ENCODE measurements at regions not wholly inside any gene's neighbourhood (a gene's known extent, or its start where the extent isn't known, plus 50 kb on each side); places are given as distances from the start of the nearest gene placed in this dataset.

- TF ChIP-seq ZNF607 (CRISPR knock-in tag; IDR thresholded peaks at IDR 0.05; ENCODE audit: borderline replicate concordance) (no peak), SMAD3 (CRISPR knock-in tag; IDR thresholded peaks at IDR 0.05) (no peak)
Measured at GRCh38 chr5:8520917-8521316, 652.0 kb downstream of the MTRR start (continued).

- FAIRE-seq: no peak
- no peak overlapping the region for H3K9ac ChIP-seq (ENCODE audit: insufficient read depth, low read depth, low read length)
Measured at GRCh38 chr5:8521991-8522390, 653.0 kb downstream of the MTRR start.

More at GRCh38 chr5:8521991-8522390, 653.0 kb downstream of the MTRR start:
- Histone ChIP-seq H3K27ac (ENCODE audit: extremely low read length, insufficient read depth, low read length) (no peak overlapping the region), H3K79me2 (ENCODE audit: insufficient read depth, low read length) (no peaks in the 10 kb centered on the region), H3K4me3 (replicated peaks in 1 of 3; ENCODE audit: insufficient read depth in 1 of 3, low read depth in 2 of 3, low read length in 3 of 3) (no peak overlapping the region), H4K20me1 (ENCODE audit: insufficient read depth, low read length) (no peaks in the 10 kb centered on the region), H3K27me3 (ENCODE audit: control insufficient read depth in 1 of 2, insufficient read depth in 2 of 2, low read length in 2 of 2) (no peaks in the 10 kb centered on the region), H3K36me3 (replicated peaks in 1 of 2; ENCODE audit: control insufficient read depth in 1 of 2, insufficient read depth in 2 of 2, low read length in 2 of 2) (no peaks in the 10 kb centered on the region), H3K4me2 (ENCODE audit: low read depth, low read length) (no peak overlapping the region), H2AFZ (ENCODE audit: low read length) (no peak overlapping the region), H3K9me3 (ENCODE audit: low read length) (peaks cover 5% of the 10 kb centered on the region), H3K4me1 (ENCODE audit: insufficient read depth, low read length) (no peaks in the 10 kb centered on the region)
- no TSS peak for BruUV-seq (replicated peaks)
- TF ChIP-seq MXD3 (CRISPR knock-in tag; IDR thresholded peaks at IDR 0.05) (no peak), ZNF790 (CRISPR knock-in tag; IDR thresholded peaks at IDR 0.05; ENCODE audit: borderline replicate concordance) (no peak), SP5 (CRISPR knock-in tag; IDR thresholded peaks at IDR 0.05; ENCODE audit: borderline replicate concordance, low read depth) (no peak), TEAD2 (CRISPR knock-in tag; IDR thresholded peaks at IDR 0.05) (no peak), ZMAT3 (CRISPR knock-in tag; conservative IDR thresholded peaks at IDR 0.05) (no peak), ZBTB8A (CRISPR knock-in tag; IDR thresholded peaks at IDR 0.05; ENCODE audit: borderline replicate concordance, low read depth) (no peak), MLXIP (CRISPR knock-in tag; IDR thresholded peaks at IDR 0.05; ENCODE audit: borderline replicate concordance) (no peak), HOXA9 (CRISPR knock-in tag; IDR thresholded peaks at IDR 0.05; ENCODE audit: borderline replicate concordance) (no peak), ATF2 (CRISPR knock-in tag; IDR thresholded peaks at IDR 0.05) (no peak), PCBP1 (IDR thresholded peaks at IDR 0.05; ENCODE audit: borderline replicate concordance, low read depth, low read length) (no peak), ZNF724P (CRISPR knock-in tag; IDR thresholded peaks at IDR 0.05; ENCODE audit: borderline replicate concordance) (no peak), ZNF607 (CRISPR knock-in tag; IDR thresholded peaks at IDR 0.05; ENCODE audit: borderline replicate concordance) (no peak)
- WGBS (ENCODE audit: low lambda C conversion rate): 32% methylated on average over 8 of the region's 8 CpGs
- no peak for DNase-seq (ENCODE audit: low spot score)
- ChIA-PET POLR2A (no interaction called here), CTCF (ENCODE audit: low intra/inter-chr PET ratio, low total read pairs) (no interaction called here)
- no peak for ATAC-seq
- in situ Hi-C loops (cut with HindIII; ENCODE audit: extremely low pct_ligation_motif_present, low pct_unique_long_range_greater_than_20kb) (no loop called here), intact Hi-C loops (cut with micrococcal nuclease; ENCODE audit: unreplicated experiment) (no loop called here)
